Stimulated activated CD8-positive, alpha-beta memory T cell treated with anti-CD3 and anti-CD28 coated beads, Interleukin-4, amount 100 ng/mL, for 4 hours (primary cell): ENCODE measurements at regions not wholly inside any gene's neighbourhood (a gene's known extent, or its start where the extent isn't known, plus 50 kb on each side); places are given as distances from the start of the nearest gene placed in this dataset.

Source experiments
- DNase-seq, 2 donors: peaks; one replicate each; pipeline ENCODE4 v3.0.0-alpha.2; 2020; ENCODE audit warnings: low read depth in 2 of 2, low spot score in 1 of 2

GRCh38 chr2:147227313-147227712 is 617.5 kb upstream of the ACVR2A start:
- DNase-seq: no peak

- DNase-seq: no peak
Measured at GRCh38 chr2:147224070-147224469, 620.8 kb upstream of the ACVR2A start.

- DNase-seq: no peak
Measured at GRCh38 chr2:147223553-147224060, 621.2 kb upstream of the ACVR2A start.

- no peak for DNase-seq
Measured at GRCh38 chr2:147223119-147223518, 621.7 kb upstream of the ACVR2A start.

- DNase-seq: no peak
Measured at GRCh38 chr2:147222506-147222905, 622.3 kb upstream of the ACVR2A start.

GRCh38 chr2:147214914-147215313 is 629.9 kb upstream of the ACVR2A start:
- no peak for DNase-seq

GRCh38 chr2:147211484-147211883 is 633.3 kb upstream of the ACVR2A start:
- DNase-seq: no peak

- no peak for DNase-seq
Measured at GRCh38 chr2:147204102-147204501, 640.7 kb upstream of the ACVR2A start.

- DNase-seq: no peak
Measured at GRCh38 chr2:147198651-147199171, 646.1 kb upstream of the ACVR2A start.

GRCh38 chr2:147197754-147198483 is 646.9 kb upstream of the ACVR2A start:
- DNase-seq: no peak

GRCh38 chr2:147182260-147182659 is 662.6 kb upstream of the ACVR2A start:
- peak; percentile 0 to 1 for DNase-seq

- no peak for DNase-seq
Measured at GRCh38 chr2:147181351-147182029, 663.3 kb upstream of the ACVR2A start.

GRCh38 chr2:147177071-147177857 is 667.6 kb upstream of the ACVR2A start:
- DNase-seq: no peak

GRCh38 chr2:147174824-147175254 is 670.0 kb upstream of the ACVR2A start:
- DNase-seq: no peak

- DNase-seq: no peak
Measured at GRCh38 chr2:147173798-147174197, 671.0 kb upstream of the ACVR2A start.

GRCh38 chr2:147173189-147173581 is 671.6 kb upstream of the ACVR2A start:
- DNase-seq: no peak

- DNase-seq: no peak
Measured at GRCh38 chr2:147172493-147173188, 672.2 kb upstream of the ACVR2A start.

GRCh38 chr2:147171941-147172340 is 672.9 kb upstream of the ACVR2A start:
- DNase-seq: no peak

- no peak for DNase-seq
Measured at GRCh38 chr2:147170932-147171331, 673.9 kb upstream of the ACVR2A start.

GRCh38 chr2:147165697-147166382 is 679.0 kb upstream of the ACVR2A start:
- DNase-seq: no peak
